ENCODE measurements at regions not wholly inside any gene's neighbourhood (a gene's known extent, or its start where the extent isn't known, plus 50 kb on each side); places are given as distances from the start of the nearest gene placed in this dataset.
A peak's percentile ranks its signal among the peaks of the same experiment; 100 is the strongest.

GRCh38 chr15:94021621-94022320, 209.6 kb upstream of the MCTP2 start:
- no peak for DNase-seq (ENCODE audit: low spot score in 2 of 2)
- no peak for FAIRE-seq

- DNase-seq (ENCODE audit: low spot score in 2 of 2) (no peak), FAIRE-seq (no peak)
Observed at GRCh38 chr15:94019062-94019461, 212.3 kb upstream of the MCTP2 start.

GRCh38 chr15:94015324-94015723, 216.0 kb upstream of the MCTP2 start:
- FAIRE-seq (no peak), DNase-seq (ENCODE audit: low spot score in 2 of 2) (no peak)

- DNase-seq (ENCODE audit: low spot score in 2 of 2) (no peak), FAIRE-seq (no peak)
Observed at GRCh38 chr15:94008104-94009074, 223.0 kb upstream of the MCTP2 start.

GRCh38 chr15:94004697-94005096, 226.7 kb upstream of the MCTP2 start:
- DNase-seq (ENCODE audit: low spot score in 2 of 2) (no peak), FAIRE-seq (no peak)

GRCh38 chr15:94002041-94002440, 229.3 kb upstream of the MCTP2 start:
- FAIRE-seq = no peak
- DNase-seq (ENCODE audit: low spot score in 2 of 2) = no peak

GRCh38 chr15:94001255-94001801, 230.0 kb upstream of the MCTP2 start:
- DNase-seq (ENCODE audit: low spot score in 2 of 2) (no peak), FAIRE-seq (no peak)

- no peak for DNase-seq (ENCODE audit: low spot score in 2 of 2)
- FAIRE-seq = no peak
Observed at GRCh38 chr15:94000606-94001005, 230.8 kb upstream of the MCTP2 start.

- DNase-seq (ENCODE audit: low spot score in 2 of 2) (peak in 1 of 2 donors; percentile 18), FAIRE-seq (peak; percentile 66)
Observed at GRCh38 chr15:93997071-93997658, 234.2 kb upstream of the MCTP2 start.

GRCh38 chr15:93989440-93989998, 241.8 kb upstream of the MCTP2 start:
- no peak for FAIRE-seq

GRCh38 chr15:93987068-93987467, 244.3 kb upstream of the MCTP2 start:
- no peak for FAIRE-seq
- DNase-seq (ENCODE audit: low spot score in 2 of 2) = no peak

More at GRCh38 chr15:93989440-93989998, 241.8 kb upstream of the MCTP2 start:
- no peak for DNase-seq (ENCODE audit: low spot score in 2 of 2)

- DNase-seq (ENCODE audit: low spot score in 2 of 2) = no peak
- no peak for FAIRE-seq
Observed at GRCh38 chr15:93986400-93986984, 244.9 kb upstream of the MCTP2 start.

- no peak for FAIRE-seq
- DNase-seq (ENCODE audit: low spot score in 2 of 2) = no peak
Observed at GRCh38 chr15:93985925-93986324, 245.4 kb upstream of the MCTP2 start.

GRCh38 chr15:93985176-93985575, 246.2 kb upstream of the MCTP2 start:
- no peak for FAIRE-seq
- DNase-seq (ENCODE audit: low spot score in 2 of 2) = no peak

- no peak for FAIRE-seq
- no peak for DNase-seq (ENCODE audit: low spot score in 2 of 2)
Observed at GRCh38 chr15:93983526-93983925, 247.8 kb upstream of the MCTP2 start.

GRCh38 chr15:93982226-93982727, 249.1 kb upstream of the MCTP2 start:
- FAIRE-seq (no peak), DNase-seq (ENCODE audit: low spot score in 2 of 2) (no peak)

- FAIRE-seq (no peak), DNase-seq (ENCODE audit: low spot score in 2 of 2) (no peak)
Observed at GRCh38 chr15:93981706-93982105, 249.7 kb upstream of the MCTP2 start.

- no peak for FAIRE-seq
- no peak for DNase-seq (ENCODE audit: low spot score in 2 of 2)
Observed at GRCh38 chr15:93980261-93980911, 251.0 kb upstream of the MCTP2 start.

GRCh38 chr15:93974804-93975481, 256.4 kb upstream of the MCTP2 start:
- DNase-seq (ENCODE audit: low spot score in 2 of 2) (peak in 1 of 2 donors; percentile 16), FAIRE-seq (no peak)
